ENCODE measurements at regions not wholly inside any gene's neighbourhood (a gene's known extent, or its start where the extent isn't known, plus 50 kb on each side); places are given as distances from the start of the nearest gene placed in this dataset.

GRCh38 chr12:76156726-76157125 is 72.2 kb upstream of the NAP1L1 start:
- no peaks in the 10 kb centered on the region; a peak in 1 of 5 replicates for H3K27me3 ChIP-seq (ENCODE audit: control insufficient read depth in 1 of 2, insufficient read depth in 2 of 2, low read length in 2 of 2)
- H3K4me2 ChIP-seq (ENCODE audit: low read depth, low read length), result no peak overlapping the region
- intact Hi-C loops (cut with micrococcal nuclease; ENCODE audit: unreplicated experiment) (loop anchor here (5.0 kb wide), 1 partner anchor 74 kb away; the partner anchor contains the start of gene NAP1L1), in situ Hi-C loops (cut with HindIII; ENCODE audit: extremely low pct_ligation_motif_present, low pct_unique_long_range_greater_than_20kb) (no loop called here)
- H3K36me3 ChIP-seq (replicated peaks in 1 of 2; ENCODE audit: control insufficient read depth in 1 of 2, insufficient read depth in 2 of 2, low read length in 2 of 2), result no peaks in the 10 kb centered on the region
- BruUV-seq (replicated peaks), result no TSS peak
- FAIRE-seq, result no peak
- H3K4me3 ChIP-seq (replicated peaks in 1 of 3; ENCODE audit: insufficient read depth in 1 of 3, low read depth in 2 of 3, low read length in 3 of 3), result no peak overlapping the region
- ChIA-PET POLR2A (no interaction called here), CTCF (ENCODE audit: low intra/inter-chr PET ratio, low total read pairs) (no interaction called here)
- no peak overlapping the region for H3K27ac ChIP-seq (ENCODE audit: extremely low read length, insufficient read depth, low read length)
- no peak overlapping the region for H3K9ac ChIP-seq (ENCODE audit: insufficient read depth, low read depth, low read length)
- no peak for DNase-seq (ENCODE audit: low spot score)
- no peaks in the 10 kb centered on the region for H3K9me3 ChIP-seq (ENCODE audit: low read length)
- no peaks in the 10 kb centered on the region for H4K20me1 ChIP-seq (ENCODE audit: insufficient read depth, low read length)
- H2AFZ ChIP-seq (ENCODE audit: low read length), result no peak overlapping the region
- TF ChIP-seq ZNF761 (CRISPR knock-in tag; conservative IDR thresholded peaks at IDR 0.05) (no peak), TFE3 (CRISPR knock-in tag; IDR thresholded peaks at IDR 0.05) (no peak), ZNF512 (CRISPR knock-in tag; IDR thresholded peaks at IDR 0.05) (no peak), ZC3H13 (CRISPR knock-in tag; IDR thresholded peaks at IDR 0.05) (no peak), PLRG1 (conservative IDR thresholded peaks at IDR 0.05) (no peak), ATF1 (CRISPR knock-in tag; IDR thresholded peaks at IDR 0.05) (no peak)
- no peaks in the 10 kb centered on the region for H3K79me2 ChIP-seq (ENCODE audit: insufficient read depth, low read length)
- H3K4me1 ChIP-seq (ENCODE audit: insufficient read depth, low read length), result 0 out of 2 replicates have a peak, but pooled peaks cover 4% of the 10 kb centered on the region
- ATAC-seq, result no peak

DNA sequence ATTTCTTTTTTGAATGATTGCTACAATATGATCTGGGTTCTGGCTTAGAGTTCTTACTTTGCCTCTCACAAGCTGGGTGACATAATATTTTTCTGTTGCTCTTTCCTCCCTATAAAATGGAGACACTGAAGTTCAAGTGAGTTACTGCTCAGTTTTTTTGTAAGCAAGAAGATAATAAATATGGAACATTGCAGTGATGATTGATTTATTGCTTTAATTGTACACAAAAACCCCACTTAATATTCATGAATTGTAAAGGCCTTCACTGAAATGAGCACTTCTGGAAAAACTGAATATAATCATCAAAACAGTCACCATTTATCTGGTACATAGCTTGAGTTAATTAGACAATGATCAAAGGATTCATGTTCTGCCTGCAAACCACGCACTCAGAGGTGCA is 71.8 kb upstream of the NAP1L1 start:
- no peak overlapping the region for H3K9ac ChIP-seq (ENCODE audit: insufficient read depth, low read depth, low read length)
- H3K9me3 ChIP-seq (ENCODE audit: low read length), result no peaks in the 10 kb centered on the region
- BruUV-seq (replicated peaks), result no TSS peak
- ChIA-PET CTCF (ENCODE audit: low intra/inter-chr PET ratio, low total read pairs) (no interaction called here), POLR2A (no interaction called here)
- in situ Hi-C loops (cut with HindIII; ENCODE audit: extremely low pct_ligation_motif_present, low pct_unique_long_range_greater_than_20kb) (no loop called here), intact Hi-C loops (cut with micrococcal nuclease; ENCODE audit: unreplicated experiment) (loop anchor here (5.0 kb wide), 1 partner anchor 74 kb away; the partner anchor contains the start of gene NAP1L1)
- FAIRE-seq (no peak), DNase-seq (ENCODE audit: low spot score) (no peak), ATAC-seq (no peak)
- H3K36me3 ChIP-seq (replicated peaks in 1 of 2; ENCODE audit: control insufficient read depth in 1 of 2, insufficient read depth in 2 of 2, low read length in 2 of 2), result no peaks in the 10 kb centered on the region
- H3K27ac ChIP-seq (ENCODE audit: extremely low read length, insufficient read depth, low read length), result no peak overlapping the region
- WGBS (ENCODE audit: low lambda C conversion rate), result 20% methylated on average over 1 of the region's 1 CpG
- 0 out of 2 replicates have a peak, but pooled peaks cover 4% of the 10 kb centered on the region for H3K4me1 ChIP-seq (ENCODE audit: insufficient read depth, low read length)
- H3K27me3 ChIP-seq (ENCODE audit: control insufficient read depth in 1 of 2, insufficient read depth in 2 of 2, low read length in 2 of 2), result no peaks in the 10 kb centered on the region; a peak in 1 of 5 replicates
- no peaks in the 10 kb centered on the region for H4K20me1 ChIP-seq (ENCODE audit: insufficient read depth, low read length)
- H2AFZ ChIP-seq (ENCODE audit: low read length), result no peak overlapping the region
- H3K4me2 ChIP-seq (ENCODE audit: low read depth, low read length), result no peak overlapping the region
- H3K79me2 ChIP-seq (ENCODE audit: insufficient read depth, low read length), result no peaks in the 10 kb centered on the region
- no peak overlapping the region for H3K4me3 ChIP-seq (replicated peaks in 1 of 3; ENCODE audit: insufficient read depth in 1 of 3, low read depth in 2 of 3, low read length in 3 of 3)
- TF ChIP-seq RFXANK (CRISPR knock-in tag; IDR thresholded peaks at IDR 0.05) (no peak), RBM39 (IDR thresholded peaks at IDR 0.05; ENCODE audit: low read depth, low read length, poor library complexity, severe bottlenecking) (no peak)
- TF ChIP-seq, protein P1, sequence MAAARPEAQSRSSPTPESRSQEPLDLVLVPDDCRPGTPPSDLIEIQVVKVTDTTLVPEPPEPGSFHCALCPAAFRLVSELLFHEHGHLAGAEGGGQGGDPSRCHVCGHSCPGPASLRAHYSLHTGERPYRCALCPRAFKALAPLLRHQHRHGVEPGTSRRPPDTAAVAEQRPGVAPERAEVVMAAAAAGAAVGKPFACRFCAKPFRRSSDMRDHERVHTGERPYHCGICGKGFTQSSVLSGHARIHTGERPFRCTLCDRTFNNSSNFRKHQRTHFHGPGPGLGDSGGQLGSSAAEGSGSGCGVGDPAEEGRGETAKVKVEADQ (CRISPR knock-in tag; IDR thresholded peaks at IDR 0.05; ENCODE audit: borderline replicate concordance), result no peak
